PC-3 (cell line): ENCODE measurements at regions not wholly inside any gene's neighbourhood (a gene's known extent, or its start where the extent isn't known, plus 50 kb on each side); places are given as distances from the start of the nearest gene placed in this dataset.

Source experiments
- EZH2 ChIP-seq: fragments of 300-600 bp; sonication (generic); IDR thresholded peaks from one replicate; pipeline ENCODE4 v1.6.1; 2017; ENCODE audit warnings: antibody characterized with exemption, mild to moderate bottlenecking, low read length; ENCODE audit not compliant: unreplicated experiment
- EZH2phosphoT487 ChIP-seq: fragments of 300-600 bp; sonication (generic); IDR thresholded peaks from 2 replicates; pipeline ENCODE4 v1.6.1; 2018; ENCODE audit warnings: mild to moderate bottlenecking, antibody characterized with exemption, low read length, borderline replicate concordance
- TF ChIP-seq, protein P1 (sequence below): fragments of 300-600 bp; sonication (generic); conservative IDR thresholded peaks from 2 replicates; pipeline ENCODE4 v1.5.1; 2017; ENCODE audit warnings: antibody characterized with exemption, low read depth, mild to moderate bottlenecking, low read length

- TF ChIP-seq EZH2 (no peak), EZH2phosphoT487 (no peak)
- TF ChIP-seq, protein P1, sequence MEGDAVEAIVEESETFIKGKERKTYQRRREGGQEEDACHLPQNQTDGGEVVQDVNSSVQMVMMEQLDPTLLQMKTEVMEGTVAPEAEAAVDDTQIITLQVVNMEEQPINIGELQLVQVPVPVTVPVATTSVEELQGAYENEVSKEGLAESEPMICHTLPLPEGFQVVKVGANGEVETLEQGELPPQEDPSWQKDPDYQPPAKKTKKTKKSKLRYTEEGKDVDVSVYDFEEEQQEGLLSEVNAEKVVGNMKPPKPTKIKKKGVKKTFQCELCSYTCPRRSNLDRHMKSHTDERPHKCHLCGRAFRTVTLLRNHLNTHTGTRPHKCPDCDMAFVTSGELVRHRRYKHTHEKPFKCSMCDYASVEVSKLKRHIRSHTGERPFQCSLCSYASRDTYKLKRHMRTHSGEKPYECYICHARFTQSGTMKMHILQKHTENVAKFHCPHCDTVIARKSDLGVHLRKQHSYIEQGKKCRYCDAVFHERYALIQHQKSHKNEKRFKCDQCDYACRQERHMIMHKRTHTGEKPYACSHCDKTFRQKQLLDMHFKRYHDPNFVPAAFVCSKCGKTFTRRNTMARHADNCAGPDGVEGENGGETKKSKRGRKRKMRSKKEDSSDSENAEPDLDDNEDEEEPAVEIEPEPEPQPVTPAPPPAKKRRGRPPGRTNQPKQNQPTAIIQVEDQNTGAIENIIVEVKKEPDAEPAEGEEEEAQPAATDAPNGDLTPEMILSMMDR, result no peak
These were observed 250.1 kb upstream of the MBL2 start for GRCh38 chr10:53022611-53023088.
